Right atrium auricular region (tissue), 2 donors: ENCODE measurements at regions not wholly inside any gene's neighbourhood (a gene's known extent, or its start where the extent isn't known, plus 50 kb on each side); places are given as distances from the start of the nearest gene placed in this dataset.

Source experiments
- DNase-seq: peaks from one replicate; pipeline ENCODE4 v3.0.0-alpha.2; 2019; ENCODE audit warnings: low spot score
- H3K27ac ChIP-seq, 2 donors: fragments of 200-600 bp; sonication (generic); 1 replicate in 1 of 2; 2 replicates in 1 of 2; pipeline ENCODE4 v1.5.1; 2016 to 2019
- H3K27me3 ChIP-seq, 2 donors: fragments of 200-600 bp; sonication (generic); one replicate each; pipeline versions ENCODE4 v1.5.1 to v1.6.0; 2017 to 2019
- H3K36me3 ChIP-seq: fragments of 200-600 bp; sonication (generic); one replicate; pipeline ENCODE4 v1.5.1; 2016
- H3K4me1 ChIP-seq, 2 donors: fragments of 200-600 bp; sonication (generic); one replicate each; pipeline versions ENCODE4 v1.5.1 to v1.6.0; 2017 to 2019
- H3K4me3 ChIP-seq, 2 donors: fragments of 200-600 bp; sonication (generic); 1 replicate in 1 of 2; 2 replicates in 1 of 2; pipeline ENCODE4 v1.5.1; 2017 to 2019; ENCODE audit warnings: mild to moderate bottlenecking in 1 of 2, moderate library complexity in 1 of 2
- H3K9me3 ChIP-seq, 2 donors: fragments of 200-600 bp; sonication (generic); one replicate each; pipeline ENCODE4 v1.5.1; 2019
- TF ChIP-seq, protein P1 (sequence below), 2 donors: fragments of 200-600 bp; sonication (generic); IDR thresholded peaks; one replicate each; pipeline ENCODE4 v1.5.1; 2019; ENCODE audit warnings: antibody characterized with exemption in 2 of 2

DNA sequence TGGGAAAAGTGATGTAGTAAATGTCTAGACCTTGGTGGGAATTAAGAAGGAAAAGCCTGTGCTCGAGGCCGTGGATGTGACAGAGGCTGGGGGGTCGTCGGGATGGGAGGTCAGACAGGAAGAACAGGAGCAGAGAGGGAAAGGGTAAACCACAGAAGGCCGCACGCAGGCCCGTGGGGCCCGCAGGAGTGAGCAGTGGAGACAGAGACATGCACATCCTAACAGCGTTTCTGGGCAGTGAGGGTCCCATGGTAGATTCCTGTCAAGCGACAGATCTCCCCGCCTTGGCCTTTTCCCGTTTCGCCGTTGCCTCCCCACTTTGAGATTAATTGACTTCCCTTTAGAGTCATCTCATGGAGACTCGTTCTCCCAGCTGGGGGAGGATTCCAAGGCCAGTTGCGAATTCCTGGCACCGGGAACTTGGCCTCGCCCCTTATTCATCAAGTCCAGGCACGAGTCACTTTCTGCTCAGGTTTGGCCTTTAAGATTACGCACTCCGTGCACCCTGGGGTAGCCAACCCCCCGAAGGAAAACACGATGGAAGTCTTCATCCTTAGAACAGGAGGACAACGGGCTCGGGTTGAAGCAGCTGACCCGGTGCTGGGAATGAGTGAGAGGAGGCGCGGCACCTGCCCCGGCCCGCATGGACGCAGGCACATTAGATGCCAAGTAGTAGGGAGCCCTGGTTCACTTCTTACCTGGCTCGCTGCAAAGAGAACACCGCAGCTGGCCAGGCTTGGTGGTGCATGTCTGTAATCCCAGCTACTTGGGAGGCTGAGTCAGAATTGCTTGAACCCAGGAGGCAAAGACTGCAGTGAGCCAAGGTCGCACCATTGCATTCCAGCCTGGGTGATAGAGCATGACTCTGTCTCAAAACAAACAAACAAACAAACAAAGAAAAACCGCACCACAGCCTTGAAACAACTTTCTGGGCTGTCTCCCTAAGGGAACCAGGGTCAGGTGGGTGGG is 315.2 kb upstream of the SHH start:
- Histone ChIP-seq H3K4me1 (no peaks in the 10 kb centered on the region), H3K9me3 (no peaks in the 10 kb centered on the region), H3K27me3 (no peaks in the 10 kb centered on the region), H3K27ac (no peak overlapping the region), H3K36me3 (no peaks in the 10 kb centered on the region), H3K4me3 (no peak overlapping the region)
- no peak for DNase-seq
- TF ChIP-seq, protein P1, sequence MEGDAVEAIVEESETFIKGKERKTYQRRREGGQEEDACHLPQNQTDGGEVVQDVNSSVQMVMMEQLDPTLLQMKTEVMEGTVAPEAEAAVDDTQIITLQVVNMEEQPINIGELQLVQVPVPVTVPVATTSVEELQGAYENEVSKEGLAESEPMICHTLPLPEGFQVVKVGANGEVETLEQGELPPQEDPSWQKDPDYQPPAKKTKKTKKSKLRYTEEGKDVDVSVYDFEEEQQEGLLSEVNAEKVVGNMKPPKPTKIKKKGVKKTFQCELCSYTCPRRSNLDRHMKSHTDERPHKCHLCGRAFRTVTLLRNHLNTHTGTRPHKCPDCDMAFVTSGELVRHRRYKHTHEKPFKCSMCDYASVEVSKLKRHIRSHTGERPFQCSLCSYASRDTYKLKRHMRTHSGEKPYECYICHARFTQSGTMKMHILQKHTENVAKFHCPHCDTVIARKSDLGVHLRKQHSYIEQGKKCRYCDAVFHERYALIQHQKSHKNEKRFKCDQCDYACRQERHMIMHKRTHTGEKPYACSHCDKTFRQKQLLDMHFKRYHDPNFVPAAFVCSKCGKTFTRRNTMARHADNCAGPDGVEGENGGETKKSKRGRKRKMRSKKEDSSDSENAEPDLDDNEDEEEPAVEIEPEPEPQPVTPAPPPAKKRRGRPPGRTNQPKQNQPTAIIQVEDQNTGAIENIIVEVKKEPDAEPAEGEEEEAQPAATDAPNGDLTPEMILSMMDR (IDR thresholded peaks at IDR 0.05) = no peak

DNA sequence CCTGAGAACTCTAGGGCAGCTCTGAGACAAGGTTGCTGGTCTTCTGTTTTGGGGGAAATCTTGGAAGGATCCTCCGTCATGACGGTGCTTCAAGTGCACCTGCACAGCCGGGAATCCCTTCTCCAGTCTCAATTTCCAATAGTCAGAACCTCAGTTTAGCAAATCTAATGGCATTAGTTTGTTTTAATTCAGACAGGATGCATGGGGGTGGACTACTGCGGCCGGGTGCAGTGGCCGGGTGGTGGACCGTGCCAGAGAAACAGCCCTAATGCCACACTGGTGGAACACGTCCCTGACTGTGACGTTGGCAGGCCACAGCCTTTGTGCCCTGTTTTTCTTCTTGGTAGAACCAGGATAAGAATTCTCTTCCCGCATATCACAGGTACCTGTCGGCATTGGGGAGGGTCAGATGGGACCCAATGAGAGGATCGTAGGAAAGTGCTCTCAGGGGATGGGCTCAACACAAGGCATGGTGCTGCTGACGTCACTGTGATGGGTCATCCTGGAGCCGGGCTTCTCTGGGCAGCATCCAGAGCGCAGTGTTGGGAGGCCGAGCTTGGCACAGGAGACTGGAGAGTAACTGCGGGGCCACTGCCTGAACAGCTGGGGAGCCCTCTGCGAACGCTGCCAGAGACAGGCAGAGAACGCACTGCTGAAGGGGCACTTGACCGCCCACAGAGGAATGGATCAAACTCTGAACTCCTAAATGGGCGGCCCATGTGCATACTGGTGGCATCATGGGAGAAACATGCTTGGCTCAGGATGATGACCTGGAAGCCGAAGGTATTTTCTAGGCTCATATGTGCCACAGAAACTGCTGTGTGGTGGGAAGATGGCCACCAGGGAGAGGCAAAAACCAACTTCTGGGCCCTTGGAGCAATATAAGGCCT is 313.8 kb upstream of the SHH start:
- DNase-seq = no peak

DNA sequence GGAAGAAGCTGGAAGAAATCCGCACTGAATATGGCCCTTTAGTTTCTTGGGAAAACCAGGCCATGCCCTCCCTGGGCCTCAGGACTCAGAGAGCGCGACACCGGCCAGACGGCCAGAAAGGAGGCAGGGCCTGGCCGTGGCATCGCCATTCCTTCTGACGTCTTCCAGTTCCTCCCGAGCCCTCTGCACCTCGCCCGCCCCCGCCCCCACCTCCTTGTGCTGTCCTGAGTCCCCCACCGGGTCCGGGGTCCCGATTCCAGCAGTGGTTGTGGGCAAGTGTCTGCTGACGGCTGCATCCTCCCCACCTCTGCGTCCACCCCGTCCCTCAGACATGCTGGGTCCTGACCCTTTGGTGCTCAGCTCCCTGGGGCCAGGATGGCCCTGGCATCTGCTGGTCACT is 312.1 kb upstream of the SHH start:
- Histone ChIP-seq H3K4me1 (no peaks in the 10 kb centered on the region), H3K27me3 (no peaks in the 10 kb centered on the region), H3K4me3 (no peak overlapping the region)

More for the DNA sequence above, 313.8 kb upstream of the SHH start:
- Histone ChIP-seq H3K36me3 (no peaks in the 10 kb centered on the region), H3K4me1 (no peaks in the 10 kb centered on the region), H3K27ac (no peak overlapping the region), H3K27me3 (no peaks in the 10 kb centered on the region), H3K4me3 (no peak overlapping the region), H3K9me3 (no peaks in the 10 kb centered on the region)
- TF ChIP-seq, protein P1 (IDR thresholded peaks at IDR 0.05) = no peak

DNA sequence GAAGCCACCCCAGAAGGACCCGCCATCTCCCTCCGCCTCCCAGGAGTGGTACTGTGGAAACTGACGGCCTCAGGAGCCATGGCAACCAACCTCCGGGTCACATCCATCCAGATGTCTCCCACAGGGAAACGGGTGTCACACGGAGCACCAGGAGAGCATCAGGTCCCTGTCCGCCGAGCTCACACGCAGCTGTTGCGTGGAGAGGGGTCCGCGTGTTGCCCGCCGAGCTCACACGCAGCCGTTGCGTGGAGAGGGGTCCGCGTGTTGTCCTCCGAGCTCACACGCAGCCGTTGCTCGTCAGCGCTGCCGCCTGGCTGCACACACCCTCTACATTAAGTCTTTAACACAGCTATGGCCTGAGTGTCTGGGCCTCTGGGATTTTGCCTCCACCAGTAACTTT is 311.1 kb upstream of the SHH start:
- Histone ChIP-seq H3K27me3 (no peaks in the 10 kb centered on the region), H3K4me1 (no peaks in the 10 kb centered on the region), H3K27ac (no peak overlapping the region), H3K4me3 (no peak overlapping the region), H3K36me3 (no peaks in the 10 kb centered on the region), H3K9me3 (no peaks in the 10 kb centered on the region)
- TF ChIP-seq, protein P1 (IDR thresholded peaks at IDR 0.05) = no peak
- DNase-seq = no peak

More for the DNA sequence above, 312.1 kb upstream of the SHH start:
- no peak overlapping the region for H3K27ac ChIP-seq
- TF ChIP-seq, protein P1 (IDR thresholded peaks at IDR 0.05) = no peak
- DNase-seq = no peak
- H3K36me3 ChIP-seq = no peaks in the 10 kb centered on the region
- H3K9me3 ChIP-seq = no peaks in the 10 kb centered on the region

DNA sequence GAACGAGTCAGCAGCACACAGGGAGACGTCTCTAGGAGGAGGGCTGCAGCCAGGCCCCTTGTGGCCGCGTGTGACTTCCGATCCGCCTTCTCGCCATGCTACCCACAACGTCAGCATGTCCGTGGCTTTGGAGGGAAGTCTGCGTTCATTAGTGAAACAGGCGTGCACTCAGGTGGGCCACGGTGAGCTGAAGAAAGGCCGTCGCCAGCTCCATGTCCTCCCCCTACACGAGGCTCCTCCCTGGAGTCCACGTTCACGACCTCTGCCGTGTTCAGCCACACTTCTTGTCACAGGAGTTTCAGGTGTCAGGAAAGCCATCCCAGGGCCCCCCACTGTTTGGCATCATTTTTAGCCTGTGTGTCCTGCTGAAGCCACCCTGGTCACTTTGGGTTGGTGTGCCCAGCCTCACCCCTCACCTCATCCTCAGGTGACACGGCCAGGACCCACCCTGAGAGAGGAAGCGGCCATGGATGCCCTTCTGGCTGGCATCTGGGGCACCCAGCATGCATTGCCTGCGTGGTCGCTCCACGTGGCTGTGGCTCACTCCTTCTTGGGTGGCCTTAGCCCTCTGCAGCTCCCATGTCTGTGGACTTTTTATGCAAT is 310.6 kb upstream of the SHH start:
- TF ChIP-seq, protein P1 (IDR thresholded peaks at IDR 0.05) = no peak
- H3K36me3 ChIP-seq = no peaks in the 10 kb centered on the region
- H3K4me1 ChIP-seq = no peaks in the 10 kb centered on the region
- H3K27me3 ChIP-seq = no peaks in the 10 kb centered on the region
- no peaks in the 10 kb centered on the region for H3K9me3 ChIP-seq
- no peak for DNase-seq
- H3K4me3 ChIP-seq = no peak overlapping the region
- no peak overlapping the region for H3K27ac ChIP-seq
